HG02678 (cell line): ENCODE measurements at regions not wholly inside any gene's neighbourhood (a gene's known extent, or its start where the extent isn't known, plus 50 kb on each side); places are given as distances from the start of the nearest gene placed in this dataset.

Experiments used
- ATAC-seq: cut with Tn5 transposase; IDR thresholded peaks from one replicate; pipeline ENCODE4 v1.9.1; 2021; ENCODE audit warnings: mild to moderate bottlenecking, moderate library complexity; ENCODE audit not compliant: unreplicated experiment

GRCh38 chr21:35337573-35337972 lies 288.5 kb upstream of the RUNX1 start:
- ATAC-seq = no peak

- ATAC-seq = no peak
Measured at GRCh38 chr21:35336534-35336933, 287.4 kb upstream of the RUNX1 start.

- ATAC-seq = no peak
Measured at GRCh38 chr21:35335951-35336446, 286.9 kb upstream of the RUNX1 start.

- no peak for ATAC-seq
Measured at GRCh38 chr21:35333831-35334618, 284.9 kb upstream of the RUNX1 start.

GRCh38 chr21:35332841-35333426 lies 283.8 kb upstream of the RUNX1 start:
- no peak for ATAC-seq

- ATAC-seq = no peak
Measured at GRCh38 chr21:35329940-35330660, 281.0 kb upstream of the RUNX1 start.

GRCh38 chr21:35328856-35329455 lies 279.9 kb upstream of the RUNX1 start:
- ATAC-seq = no peak

- no peak for ATAC-seq
Measured at GRCh38 chr21:35326677-35327076, 277.6 kb upstream of the RUNX1 start.

GRCh38 chr21:35325953-35326352 lies 276.9 kb upstream of the RUNX1 start:
- ATAC-seq = no peak

GRCh38 chr21:35324372-35325220 lies 275.5 kb upstream of the RUNX1 start:
- ATAC-seq = no peak

GRCh38 chr21:35323947-35324346 lies 274.8 kb upstream of the RUNX1 start:
- no peak for ATAC-seq

- ATAC-seq = no peak
Measured at GRCh38 chr21:35321322-35322200, 272.5 kb upstream of the RUNX1 start.

- ATAC-seq = no peak
Measured at GRCh38 chr21:35319684-35320283, 270.7 kb upstream of the RUNX1 start.

- no peak for ATAC-seq
Measured at GRCh38 chr21:35316933-35317332, 267.8 kb upstream of the RUNX1 start.

- no peak for ATAC-seq
Measured at GRCh38 chr21:35316456-35316855, 267.4 kb upstream of the RUNX1 start.

- no peak for ATAC-seq
Measured at GRCh38 chr21:35314857-35315582, 265.9 kb upstream of the RUNX1 start.

GRCh38 chr21:35311985-35312384 lies 262.9 kb upstream of the RUNX1 start:
- ATAC-seq = no peak

GRCh38 chr21:35309316-35309715 lies 260.2 kb upstream of the RUNX1 start:
- no peak for ATAC-seq
